ENCODE measurements at regions not wholly inside any gene's neighbourhood (a gene's known extent, or its start where the extent isn't known, plus 50 kb on each side); places are given as distances from the start of the nearest gene placed in this dataset.
"Not testable (repeated sequence)": the region's sequence is repeated elsewhere in the genome, so short reads cannot be mapped to it uniquely, and the experiment has no call there.

- Histone ChIP-seq H3K9ac (no peak overlapping the region), H3K27me3 (ENCODE audit: control insufficient read depth, insufficient read depth, low read length) (no peaks in the 10 kb centered on the region), H3K4me3 (ENCODE audit: low read depth, low read length) (no peak overlapping the region), H3K9me3 (ENCODE audit: control insufficient read depth, low read length) (no peaks in the 10 kb centered on the region), H3K36me3 (ENCODE audit: control insufficient read depth, insufficient read depth, low read length) (no peaks in the 10 kb centered on the region), H3K79me2 (no peaks in the 10 kb centered on the region), H3K27ac (no peak overlapping the region), H2AFZ (no peak overlapping the region), H3K4me1 (no peaks in the 10 kb centered on the region), H3K4me2 (ENCODE audit: low read length) (no peak overlapping the region)
- TF ChIP-seq, protein P1, sequence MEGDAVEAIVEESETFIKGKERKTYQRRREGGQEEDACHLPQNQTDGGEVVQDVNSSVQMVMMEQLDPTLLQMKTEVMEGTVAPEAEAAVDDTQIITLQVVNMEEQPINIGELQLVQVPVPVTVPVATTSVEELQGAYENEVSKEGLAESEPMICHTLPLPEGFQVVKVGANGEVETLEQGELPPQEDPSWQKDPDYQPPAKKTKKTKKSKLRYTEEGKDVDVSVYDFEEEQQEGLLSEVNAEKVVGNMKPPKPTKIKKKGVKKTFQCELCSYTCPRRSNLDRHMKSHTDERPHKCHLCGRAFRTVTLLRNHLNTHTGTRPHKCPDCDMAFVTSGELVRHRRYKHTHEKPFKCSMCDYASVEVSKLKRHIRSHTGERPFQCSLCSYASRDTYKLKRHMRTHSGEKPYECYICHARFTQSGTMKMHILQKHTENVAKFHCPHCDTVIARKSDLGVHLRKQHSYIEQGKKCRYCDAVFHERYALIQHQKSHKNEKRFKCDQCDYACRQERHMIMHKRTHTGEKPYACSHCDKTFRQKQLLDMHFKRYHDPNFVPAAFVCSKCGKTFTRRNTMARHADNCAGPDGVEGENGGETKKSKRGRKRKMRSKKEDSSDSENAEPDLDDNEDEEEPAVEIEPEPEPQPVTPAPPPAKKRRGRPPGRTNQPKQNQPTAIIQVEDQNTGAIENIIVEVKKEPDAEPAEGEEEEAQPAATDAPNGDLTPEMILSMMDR (IDR thresholded peaks at IDR 0.05) = no peak
Observed at GRCh38 chr4:94032754-94033153, 174.9 kb upstream of the SMARCAD1 start.

- Histone ChIP-seq H3K9me3 (ENCODE audit: control insufficient read depth, low read length) (no peaks in the 10 kb centered on the region), H3K36me3 (ENCODE audit: control insufficient read depth, insufficient read depth, low read length) (no peaks in the 10 kb centered on the region), H3K4me2 (ENCODE audit: low read length) (no peak overlapping the region), H3K79me2 (no peaks in the 10 kb centered on the region), H3K9ac (no peak overlapping the region), H2AFZ (no peak overlapping the region), H3K27me3 (ENCODE audit: control insufficient read depth, insufficient read depth, low read length) (no peaks in the 10 kb centered on the region), H3K4me3 (ENCODE audit: low read depth, low read length) (no peak overlapping the region), H3K27ac (no peak overlapping the region), H3K4me1 (no peaks in the 10 kb centered on the region)
- TF ChIP-seq, protein P1 (IDR thresholded peaks at IDR 0.05) = no peak
Observed at GRCh38 chr4:94036964-94037363, 170.7 kb upstream of the SMARCAD1 start.

DNA sequence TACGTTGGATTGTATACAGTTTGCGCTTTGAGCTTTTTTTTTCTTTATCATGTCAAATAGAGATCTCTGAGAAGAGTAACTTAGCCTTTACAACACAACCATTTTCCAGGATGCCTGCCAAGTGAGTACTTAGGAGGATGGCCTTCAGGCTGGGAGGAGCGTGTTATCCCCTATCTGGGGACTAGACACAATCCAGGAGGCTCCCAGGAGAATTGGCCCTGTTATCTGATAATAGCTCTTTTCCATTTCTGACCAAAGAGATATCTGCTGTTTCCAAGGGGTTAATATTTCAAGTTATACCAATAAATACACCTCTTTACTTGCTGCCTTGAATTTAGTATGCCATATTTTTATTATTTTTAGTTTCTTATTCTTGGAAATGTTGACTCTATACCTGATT, 169.5 kb upstream of the SMARCAD1 start:
- no peak overlapping the region for H3K4me2 ChIP-seq (ENCODE audit: low read length)
- H3K4me1 ChIP-seq = no peaks in the 10 kb centered on the region
- H3K27ac ChIP-seq = no peak overlapping the region
- no peaks in the 10 kb centered on the region for H3K27me3 ChIP-seq (ENCODE audit: control insufficient read depth, insufficient read depth, low read length)
- H3K9me3 ChIP-seq (ENCODE audit: control insufficient read depth, low read length) = no peaks in the 10 kb centered on the region
- H3K4me3 ChIP-seq (ENCODE audit: low read depth, low read length) = no peak overlapping the region
- TF ChIP-seq, protein P1 (IDR thresholded peaks at IDR 0.05) = no peak
- no peaks in the 10 kb centered on the region for H3K36me3 ChIP-seq (ENCODE audit: control insufficient read depth, insufficient read depth, low read length)
- no peaks in the 10 kb centered on the region for H3K79me2 ChIP-seq
- no peak overlapping the region for H3K9ac ChIP-seq
- H2AFZ ChIP-seq = no peak overlapping the region

DNA sequence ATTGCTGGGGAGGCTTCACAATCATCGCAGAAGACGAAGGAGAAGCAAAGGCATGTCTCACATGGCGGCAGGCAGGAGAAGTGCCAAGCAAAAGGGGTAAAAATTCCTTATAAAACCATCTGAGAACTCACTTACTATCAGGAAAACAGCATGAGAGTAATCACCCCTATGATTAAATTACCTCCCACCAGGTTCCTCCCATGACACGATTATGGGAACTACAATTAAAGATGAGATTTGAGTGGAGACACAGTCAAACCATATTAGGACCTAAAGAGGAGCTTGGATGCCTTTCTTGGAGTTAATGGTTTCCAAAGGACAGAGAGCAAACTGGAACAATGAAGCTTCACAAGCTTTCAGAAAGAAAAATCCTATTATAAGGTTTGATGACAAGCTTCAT, 168.4 kb upstream of the SMARCAD1 start:
- H3K36me3 ChIP-seq (ENCODE audit: control insufficient read depth, insufficient read depth, low read length) = no peaks in the 10 kb centered on the region
- H3K4me1 ChIP-seq = no peaks in the 10 kb centered on the region
- no peaks in the 10 kb centered on the region for H3K27me3 ChIP-seq (ENCODE audit: control insufficient read depth, insufficient read depth, low read length)
- H3K27ac ChIP-seq = no peak overlapping the region
- H3K79me2 ChIP-seq = no peaks in the 10 kb centered on the region
- H3K9ac ChIP-seq = no peak overlapping the region
- no peak overlapping the region for H3K4me2 ChIP-seq (ENCODE audit: low read length)
- H2AFZ ChIP-seq = no peak overlapping the region
- TF ChIP-seq, protein P1 (IDR thresholded peaks at IDR 0.05) = no peak
- no peaks in the 10 kb centered on the region for H3K9me3 ChIP-seq (ENCODE audit: control insufficient read depth, low read length)
- H3K4me3 ChIP-seq (ENCODE audit: low read depth, low read length) = no peak overlapping the region

DNA sequence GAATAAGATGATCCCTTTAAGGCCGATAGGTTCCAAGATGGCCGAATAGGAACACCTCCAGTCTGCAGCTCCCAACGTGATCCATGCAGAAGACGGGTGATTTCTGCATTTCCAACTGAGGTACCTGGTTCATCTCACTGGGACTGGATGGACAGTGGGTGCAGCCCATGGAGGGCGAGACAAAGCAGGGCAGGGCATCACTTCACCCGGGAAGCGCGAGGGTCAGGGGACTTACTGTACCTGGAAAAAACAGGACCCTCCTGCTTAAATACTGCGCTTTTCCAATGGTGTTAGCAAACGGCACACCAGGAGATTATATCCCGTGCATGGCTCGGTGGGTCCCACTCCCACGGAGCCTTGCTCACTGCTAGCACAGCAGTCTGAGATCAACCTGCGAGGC, 163.2 kb upstream of the SMARCAD1 start:
- H2AFZ ChIP-seq; H3K27ac ChIP-seq; H3K79me2 ChIP-seq; H3K36me3 ChIP-seq (ENCODE audit: control insufficient read depth, insufficient read depth, low read length); H3K27me3 ChIP-seq (ENCODE audit: control insufficient read depth, insufficient read depth, low read length); H3K4me3 ChIP-seq (ENCODE audit: low read depth, low read length); H3K4me2 ChIP-seq (ENCODE audit: low read length); H3K9ac ChIP-seq; H3K4me1 ChIP-seq; H3K9me3 ChIP-seq (ENCODE audit: control insufficient read depth, low read length): not testable (repeated sequence)

All from parathyroid adenoma (tissue), 2 donors.